Osteocyte (in vitro differentiated cells): ENCODE measurements at regions not wholly inside any gene's neighbourhood (a gene's known extent, or its start where the extent isn't known, plus 50 kb on each side); places are given as distances from the start of the nearest gene placed in this dataset.

Experiments used
- DNase-seq: peaks from one replicate; pipeline ENCODE4 v3.0.0; 2021; ENCODE audit warnings: mixed read lengths; ENCODE audit not compliant: unreplicated experiment; ENCODE audit errors: extremely low spot score
- H3K27ac Mint-ChIP-seq: one replicate; pipeline ENCODE4 v1.8.0; 2021; ENCODE audit warnings: mild to moderate bottlenecking, mixed read lengths; ENCODE audit not compliant: unreplicated experiment
- H3K27me3 Mint-ChIP-seq: one replicate; pipeline ENCODE4 v1.8.0; 2021; ENCODE audit warnings: mixed read lengths; ENCODE audit not compliant: unreplicated experiment
- H3K36me3 Mint-ChIP-seq: one replicate; pipeline ENCODE4 v1.8.0; 2021; ENCODE audit warnings: mixed read lengths; ENCODE audit not compliant: unreplicated experiment
- H3K4me1 Mint-ChIP-seq: one replicate; pipeline ENCODE4 v1.8.0; 2021; ENCODE audit warnings: mixed read lengths; ENCODE audit not compliant: unreplicated experiment
- H3K4me3 Mint-ChIP-seq: one replicate; pipeline ENCODE4 v1.8.0; 2021; ENCODE audit warnings: mild to moderate bottlenecking, moderate library complexity, mixed read lengths; ENCODE audit not compliant: unreplicated experiment
- H3K9me3 Mint-ChIP-seq: one replicate; pipeline ENCODE4 v1.8.0; 2021; ENCODE audit warnings: mixed read lengths; ENCODE audit not compliant: unreplicated experiment
- CTCF ChIP-seq: fragments of 200-600 bp; sonication (generic); IDR thresholded peaks from 2 replicates; pipeline ENCODE4 v1.5.0; 2021; ENCODE audit warnings: antibody characterized with exemption, mild to moderate bottlenecking, moderate library complexity

- DNase-seq, result no peak
- no peaks in the 10 kb centered on the region for H3K9me3 Mint-ChIP-seq
- TF ChIP-seq CTCF, result peak; percentile 13
- no peaks in the 10 kb centered on the region for H3K27me3 Mint-ChIP-seq
- peak overlapping the region; percentile 72 for H3K27ac Mint-ChIP-seq
- peak overlapping the region; percentile 35 for H3K4me3 Mint-ChIP-seq
- peaks cover 53% of the 10 kb centered on the region for H3K4me1 Mint-ChIP-seq
- no peaks in the 10 kb centered on the region for H3K36me3 Mint-ChIP-seq
Observed at GRCh38 chrX:40471965-40472648, 108.7 kb upstream of the ATP6AP2 start.

- Mint-ChIP-seq H3K4me1 (peaks cover 44% of the 10 kb centered on the region), H3K27ac (no peak overlapping the region), H3K36me3 (no peaks in the 10 kb centered on the region)
Observed at GRCh38 chrX:40470830-40471429, 109.8 kb upstream of the ATP6AP2 start.

GRCh38 chrX:40469316-40469715 lies 111.5 kb upstream of the ATP6AP2 start:
- Mint-ChIP-seq H3K4me3 (no peak overlapping the region), H3K36me3 (no peaks in the 10 kb centered on the region), H3K27me3 (peaks cover 5% of the 10 kb centered on the region), H3K9me3 (no peaks in the 10 kb centered on the region), H3K4me1 (peaks cover 39% of the 10 kb centered on the region), H3K27ac (no peak overlapping the region)
- TF ChIP-seq CTCF, result no peak
- no peak for DNase-seq

More at GRCh38 chrX:40470830-40471429, 109.8 kb upstream of the ATP6AP2 start:
- H3K4me3 Mint-ChIP-seq, result no peak overlapping the region
- no peaks in the 10 kb centered on the region for H3K9me3 Mint-ChIP-seq
- no peaks in the 10 kb centered on the region for H3K27me3 Mint-ChIP-seq
- no peak for DNase-seq
- TF ChIP-seq CTCF, result no peak

- DNase-seq, result no peak
- Mint-ChIP-seq H3K36me3 (no peaks in the 10 kb centered on the region), H3K4me3 (no peak overlapping the region), H3K4me1 (peaks cover 29% of the 10 kb centered on the region), H3K27me3 (peaks cover 5% of the 10 kb centered on the region), H3K9me3 (no peaks in the 10 kb centered on the region), H3K27ac (peak overlapping the region; percentile 36)
- peak; percentile 55 for TF ChIP-seq CTCF
Observed at GRCh38 chrX:40468033-40468846, 112.5 kb upstream of the ATP6AP2 start.

GRCh38 chrX:40467454-40467853 lies 113.3 kb upstream of the ATP6AP2 start:
- no peak for TF ChIP-seq CTCF
- H3K4me3 Mint-ChIP-seq, result no peak overlapping the region
- peaks cover 5% of the 10 kb centered on the region for H3K27me3 Mint-ChIP-seq
- no peak overlapping the region for H3K27ac Mint-ChIP-seq
- no peak for DNase-seq
- peaks cover 23% of the 10 kb centered on the region for H3K4me1 Mint-ChIP-seq
- H3K36me3 Mint-ChIP-seq, result no peaks in the 10 kb centered on the region
- H3K9me3 Mint-ChIP-seq, result no peaks in the 10 kb centered on the region
